Uterus (tissue), 3 donors: ENCODE measurements at regions not wholly inside any gene's neighbourhood (a gene's known extent, or its start where the extent isn't known, plus 50 kb on each side); places are given as distances from the start of the nearest gene placed in this dataset.

Experiments
- DNase-seq, 2 donors: peaks; one replicate each; pipeline ENCODE4 v3.0.0-alpha.2; 2019 to 2020
- H3K27ac ChIP-seq, 2 donors: fragments of 200-600 bp; sonication (generic); 1 replicate in 1 of 2; 2 replicates in 1 of 2; pipeline ENCODE4 v1.5.1; 2016 to 2018
- H3K27me3 ChIP-seq, 2 donors: fragments of 200-600 bp; sonication (generic); one replicate each; pipeline ENCODE4 v1.5.1; 2018 to 2019; ENCODE audit warnings: control low read depth in 1 of 2
- H3K36me3 ChIP-seq, 2 donors: fragments of 200-600 bp; sonication (generic); one replicate each; pipeline ENCODE4 v1.5.1; 2019; ENCODE audit warnings: control low read depth in 1 of 2
- H3K4me1 ChIP-seq, 2 donors: fragments of 200-600 bp; sonication (generic); one replicate each; pipeline ENCODE4 v1.5.1; 2018 to 2019; ENCODE audit warnings: control low read depth in 1 of 2
- H3K4me3 ChIP-seq, 2 donors: fragments of 200-600 bp; sonication (generic); 1 replicate in 1 of 2; 2 replicates in 1 of 2; pipeline ENCODE4 v1.5.1; 2018 to 2019; ENCODE audit warnings: mild to moderate bottlenecking in 1 of 2
- H3K9me3 ChIP-seq, 2 donors: fragments of 200-600 bp; sonication (generic); one replicate each; pipeline ENCODE4 v1.5.1; 2019; ENCODE audit warnings: control low read depth in 1 of 2
- POLR2A ChIP-seq, 2 donors: fragments of 450-650 bp; IDR thresholded peaks; one replicate each; pipeline ENCODE4 v1.6.1; 2016; ENCODE audit warnings: antibody characterized with exemption in 2 of 2, mild to moderate bottlenecking in 1 of 2, moderate library complexity in 1 of 2
- intact Hi-C: fragments of 100-400 bp; cut with DNase I; formaldehyde crosslinking; loops from one replicate; pipeline ENCODE4 v1.15.1; 2023; ENCODE audit warnings: low total_unique reads
- TF ChIP-seq, protein P1 (sequence below), 4 experiments: fragments of 200-600 bp in 2 of 4; fragments of 450-650 bp in 2 of 4; sonication (generic) in 2 of 4; IDR thresholded peaks; one replicate each; pipeline ENCODE4 v1.5.1; 2016 to 2019; ENCODE audit warnings: antibody characterized with exemption in 4 of 4, mild to moderate bottlenecking in 2 of 4, moderate library complexity in 1 of 4
- donor health status: DM: yes; HTN: yes; CAD: no.

DNA sequence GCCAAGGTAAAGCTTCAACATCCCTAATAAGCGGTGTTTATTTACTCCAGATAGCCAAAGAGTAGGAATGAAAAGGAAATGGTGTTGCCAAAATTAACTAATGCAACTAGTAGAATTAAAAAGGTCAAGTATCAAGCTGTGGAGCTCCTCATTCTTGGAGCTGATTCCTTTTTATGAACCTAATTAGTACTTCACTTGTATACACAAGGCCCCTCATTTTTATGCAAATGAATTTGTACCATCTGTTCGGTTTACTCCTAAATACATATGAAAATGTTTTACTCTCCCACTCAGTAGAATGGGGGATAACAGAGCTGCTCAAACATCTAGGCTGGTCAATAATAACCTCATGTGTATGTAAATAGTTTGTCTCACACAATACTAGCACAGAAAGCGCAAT lies 426.4 kb upstream of the LUZP2 start:
- no peak overlapping the region for H3K27ac ChIP-seq
- intact Hi-C loops: no loop called here
- no peak for DNase-seq

DNA sequence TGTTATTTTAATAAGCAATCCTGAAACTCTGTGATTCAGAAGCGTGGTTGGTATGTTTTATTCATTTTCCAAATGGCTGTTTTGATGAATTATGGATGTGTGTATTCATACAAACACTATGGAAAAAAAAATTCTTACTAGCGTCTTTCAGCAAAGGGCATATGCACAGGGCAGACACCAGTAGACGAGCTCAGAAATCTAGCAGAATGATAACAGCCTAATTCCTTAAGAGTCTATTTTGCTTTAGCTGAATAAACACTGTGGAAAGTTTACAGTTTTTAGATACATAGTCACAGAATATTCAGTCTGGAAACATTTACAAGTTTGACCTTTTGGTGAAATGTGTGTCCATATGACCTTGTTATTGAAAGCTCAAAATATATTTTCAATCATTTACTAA lies 418.8 kb upstream of the LUZP2 start:
- TF ChIP-seq, protein P1, sequence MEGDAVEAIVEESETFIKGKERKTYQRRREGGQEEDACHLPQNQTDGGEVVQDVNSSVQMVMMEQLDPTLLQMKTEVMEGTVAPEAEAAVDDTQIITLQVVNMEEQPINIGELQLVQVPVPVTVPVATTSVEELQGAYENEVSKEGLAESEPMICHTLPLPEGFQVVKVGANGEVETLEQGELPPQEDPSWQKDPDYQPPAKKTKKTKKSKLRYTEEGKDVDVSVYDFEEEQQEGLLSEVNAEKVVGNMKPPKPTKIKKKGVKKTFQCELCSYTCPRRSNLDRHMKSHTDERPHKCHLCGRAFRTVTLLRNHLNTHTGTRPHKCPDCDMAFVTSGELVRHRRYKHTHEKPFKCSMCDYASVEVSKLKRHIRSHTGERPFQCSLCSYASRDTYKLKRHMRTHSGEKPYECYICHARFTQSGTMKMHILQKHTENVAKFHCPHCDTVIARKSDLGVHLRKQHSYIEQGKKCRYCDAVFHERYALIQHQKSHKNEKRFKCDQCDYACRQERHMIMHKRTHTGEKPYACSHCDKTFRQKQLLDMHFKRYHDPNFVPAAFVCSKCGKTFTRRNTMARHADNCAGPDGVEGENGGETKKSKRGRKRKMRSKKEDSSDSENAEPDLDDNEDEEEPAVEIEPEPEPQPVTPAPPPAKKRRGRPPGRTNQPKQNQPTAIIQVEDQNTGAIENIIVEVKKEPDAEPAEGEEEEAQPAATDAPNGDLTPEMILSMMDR (IDR thresholded peaks at IDR 0.05): no peak
- no peak for TF ChIP-seq POLR2A (IDR thresholded peaks at IDR 0.05)
- no peaks in the 10 kb centered on the region for H3K27me3 ChIP-seq
- no peaks in the 10 kb centered on the region for H3K9me3 ChIP-seq
- no peaks in the 10 kb centered on the region for H3K36me3 ChIP-seq
- no peak for DNase-seq
- no peak overlapping the region for H3K4me3 ChIP-seq
- no peaks in the 10 kb centered on the region for H3K4me1 ChIP-seq
- H3K27ac ChIP-seq: no peak overlapping the region
- intact Hi-C loops: no loop called here

More for the DNA sequence above, 426.4 kb upstream of the LUZP2 start:
- Histone ChIP-seq H3K36me3 (no peaks in the 10 kb centered on the region), H3K9me3 (no peaks in the 10 kb centered on the region), H3K4me3 (no peak overlapping the region), H3K27me3 (no peaks in the 10 kb centered on the region), H3K4me1 (no peaks in the 10 kb centered on the region)
- no peak for TF ChIP-seq POLR2A (IDR thresholded peaks at IDR 0.05)
- TF ChIP-seq, protein P1 (IDR thresholded peaks at IDR 0.05): no peak

DNA sequence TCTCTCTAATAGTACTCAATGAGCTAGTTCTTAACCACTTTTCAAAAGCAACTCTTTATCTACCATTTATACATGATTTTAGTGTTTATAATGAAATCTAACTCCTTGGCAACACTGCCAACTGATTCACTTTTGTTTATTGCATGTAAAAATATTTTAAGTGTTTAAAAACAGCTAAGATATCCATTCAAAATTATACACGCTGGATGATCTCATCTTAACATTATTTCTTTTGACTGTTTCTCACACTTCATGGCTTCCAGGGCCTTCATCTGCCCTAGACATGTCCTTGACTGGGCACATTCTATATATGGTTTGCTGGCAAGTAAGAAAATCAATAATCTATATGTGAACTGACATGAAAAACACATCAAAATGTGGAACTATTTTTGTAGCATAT lies 414.6 kb upstream of the LUZP2 start:
- no peaks in the 10 kb centered on the region for H3K36me3 ChIP-seq
- DNase-seq: no peak
- H3K4me3 ChIP-seq: no peak overlapping the region
- H3K27me3 ChIP-seq: no peaks in the 10 kb centered on the region
- no peaks in the 10 kb centered on the region for H3K9me3 ChIP-seq
- no peak overlapping the region for H3K27ac ChIP-seq
- TF ChIP-seq, protein P1 (IDR thresholded peaks at IDR 0.05): no peak
- no peak for TF ChIP-seq POLR2A (IDR thresholded peaks at IDR 0.05)
- H3K4me1 ChIP-seq: no peaks in the 10 kb centered on the region
- intact Hi-C loops: no loop called here

DNA sequence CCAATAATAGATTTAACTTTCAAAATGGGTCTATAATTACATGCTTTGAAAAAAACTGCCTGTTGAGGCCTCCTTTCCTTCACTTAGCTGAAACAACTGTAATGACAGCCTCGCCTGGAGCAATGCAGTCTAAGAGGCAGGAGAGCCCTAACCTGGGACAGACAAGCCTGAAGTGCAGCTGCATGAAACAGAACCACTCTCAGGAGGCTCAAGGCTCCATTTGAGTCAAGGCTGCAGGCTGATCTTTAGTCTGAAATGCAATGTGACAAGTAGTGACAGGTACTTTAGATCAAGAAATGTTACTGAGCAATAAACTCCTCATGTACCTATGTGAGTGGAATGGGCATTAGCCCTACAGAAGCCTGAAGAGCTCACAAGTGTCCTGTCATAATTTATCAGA lies 414.0 kb upstream of the LUZP2 start:
- no peak for TF ChIP-seq POLR2A (IDR thresholded peaks at IDR 0.05)
- TF ChIP-seq, protein P1 (IDR thresholded peaks at IDR 0.05): no peak
- no peaks in the 10 kb centered on the region for H3K9me3 ChIP-seq
- no peaks in the 10 kb centered on the region for H3K36me3 ChIP-seq
- no peak overlapping the region for H3K27ac ChIP-seq
- H3K4me1 ChIP-seq: no peaks in the 10 kb centered on the region
- no peaks in the 10 kb centered on the region for H3K27me3 ChIP-seq
- intact Hi-C loops: no loop called here
- H3K4me3 ChIP-seq: no peak overlapping the region
- DNase-seq: no peak

DNA sequence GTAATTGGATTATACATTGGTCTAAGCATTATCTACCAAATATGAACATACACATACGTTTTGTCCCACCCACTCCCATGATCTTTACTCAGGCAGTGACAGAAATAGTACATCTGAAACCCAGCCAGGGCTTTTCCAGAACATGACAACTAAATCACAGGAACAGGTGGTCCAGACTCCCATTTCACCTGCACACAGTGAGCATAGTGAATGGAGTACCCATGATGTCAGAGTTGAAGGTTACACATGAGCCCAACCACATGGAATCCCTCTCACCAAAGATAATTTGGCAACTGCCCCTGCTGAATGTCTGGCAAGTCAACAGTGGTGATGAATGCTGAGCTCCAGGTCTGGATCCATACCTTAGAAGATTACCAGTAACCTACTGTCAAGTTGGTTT lies 411.9 kb upstream of the LUZP2 start:
- DNase-seq: no peak
- TF ChIP-seq, protein P1 (IDR thresholded peaks at IDR 0.05): no peak
- TF ChIP-seq POLR2A (IDR thresholded peaks at IDR 0.05): no peak
- intact Hi-C loops: no loop called here
- Histone ChIP-seq H3K9me3 (no peaks in the 10 kb centered on the region), H3K4me3 (no peak overlapping the region), H3K4me1 (no peaks in the 10 kb centered on the region), H3K27me3 (no peaks in the 10 kb centered on the region), H3K27ac (no peak overlapping the region), H3K36me3 (no peaks in the 10 kb centered on the region)
